HG02852 (cell line): ENCODE measurements at regions not wholly inside any gene's neighbourhood (a gene's known extent, or its start where the extent isn't known, plus 50 kb on each side); places are given as distances from the start of the nearest gene placed in this dataset.
A peak's percentile ranks its signal among the peaks of the same experiment; 100 is the strongest.
"Not testable (repeated sequence)": the region's sequence is repeated elsewhere in the genome, so short reads cannot be mapped to it uniquely, and the experiment has no call there.

ENCODE experiments used
- ATAC-seq: cut with Tn5 transposase; IDR thresholded peaks from one replicate; pipeline ENCODE4 v1.9.1; 2021; ENCODE audit warnings: mild to moderate bottlenecking, moderate library complexity; ENCODE audit not compliant: unreplicated experiment

DNA sequence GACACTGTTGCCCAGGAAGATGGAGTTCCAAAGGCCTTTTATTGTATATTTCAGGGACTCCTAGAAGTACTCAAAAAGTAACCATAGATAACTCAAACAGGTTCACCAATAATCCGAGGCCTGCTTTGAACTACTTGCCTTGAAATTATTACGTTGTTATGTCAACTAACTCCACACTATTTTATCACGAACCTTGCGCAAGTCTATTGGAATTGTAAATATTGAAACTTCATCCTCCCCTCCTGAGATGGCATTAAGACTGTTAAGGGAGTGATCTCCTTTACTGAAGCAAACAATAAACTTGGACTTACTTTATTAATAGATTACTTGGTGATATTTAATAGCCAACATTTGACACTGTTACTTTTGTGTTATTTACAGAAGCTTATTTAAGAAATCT is 199.6 kb upstream of the GADL1 start:
- no peak for ATAC-seq

DNA sequence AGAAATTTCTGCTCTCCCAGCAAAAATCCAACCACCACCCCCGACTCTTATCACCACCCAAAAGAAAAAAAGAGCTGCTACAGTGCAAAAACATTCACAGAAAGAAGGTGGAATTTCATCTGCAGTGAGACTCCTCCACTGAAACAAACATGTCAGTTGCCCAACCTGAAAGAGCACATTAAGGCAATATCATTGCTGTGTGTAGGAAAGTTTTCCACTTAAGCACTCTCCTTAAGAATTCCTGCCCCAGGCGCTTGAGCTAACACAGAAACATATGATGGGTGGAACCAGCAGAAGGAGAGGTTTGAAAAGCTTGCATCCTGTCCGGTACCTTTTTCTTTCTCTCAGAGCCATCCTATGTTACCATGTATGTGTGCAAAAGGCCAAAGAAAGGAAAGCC is 200.8 kb upstream of the GADL1 start:
- no peak for ATAC-seq

DNA sequence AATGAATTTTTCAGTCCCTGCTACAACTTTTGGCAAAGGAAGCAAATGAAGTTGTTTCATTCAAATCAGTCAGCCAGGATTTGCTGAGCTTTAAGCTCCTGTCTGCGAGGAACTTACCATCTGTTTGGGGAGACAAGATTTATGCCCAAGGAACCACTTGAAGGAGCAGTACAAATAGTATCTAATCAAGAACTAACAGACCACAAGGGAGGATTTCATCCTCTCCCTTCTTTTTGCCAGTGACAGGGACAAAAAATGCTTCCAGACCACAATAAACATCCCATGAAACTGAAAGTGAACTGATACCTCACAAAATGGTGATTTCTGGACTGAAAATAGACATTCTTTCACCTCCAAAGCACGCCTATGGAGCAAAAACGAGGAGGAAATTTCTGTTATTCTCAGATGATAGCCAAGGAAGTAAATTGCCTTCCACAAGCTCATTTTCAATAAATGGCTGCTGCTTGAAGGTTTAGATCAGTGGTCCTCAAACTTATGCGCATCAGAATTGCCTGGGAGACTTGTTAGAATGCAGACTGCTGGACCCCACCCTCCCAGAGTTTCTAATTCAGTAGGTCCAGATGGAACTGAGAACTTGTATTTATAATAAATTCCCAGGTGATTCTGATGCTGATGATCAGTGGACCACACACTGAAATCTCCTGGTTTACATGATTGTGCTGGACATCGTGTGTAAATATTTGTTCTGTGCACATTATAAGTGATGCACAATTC is 202.4 kb upstream of the GADL1 start:
- ATAC-seq: no peak

DNA sequence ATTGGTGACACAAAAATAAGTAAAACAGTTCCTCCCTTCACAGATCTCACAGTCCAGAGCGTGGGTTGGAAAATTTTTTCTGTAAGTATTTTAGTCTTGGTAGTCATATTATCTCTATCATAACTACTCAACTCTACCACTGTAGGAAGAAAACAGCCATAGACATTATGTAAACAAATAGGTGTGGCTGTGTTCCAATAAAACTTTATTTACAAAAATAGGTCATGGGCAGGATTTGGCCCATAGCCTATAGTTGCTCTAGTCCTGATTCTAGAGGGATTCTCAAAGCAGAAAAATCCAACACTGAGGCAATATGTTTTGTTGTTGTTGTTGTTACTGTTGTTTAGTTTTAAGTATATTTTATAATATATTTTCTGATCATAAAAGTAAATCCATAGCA is 206.1 kb upstream of the GADL1 start:
- ATAC-seq: no peak

DNA sequence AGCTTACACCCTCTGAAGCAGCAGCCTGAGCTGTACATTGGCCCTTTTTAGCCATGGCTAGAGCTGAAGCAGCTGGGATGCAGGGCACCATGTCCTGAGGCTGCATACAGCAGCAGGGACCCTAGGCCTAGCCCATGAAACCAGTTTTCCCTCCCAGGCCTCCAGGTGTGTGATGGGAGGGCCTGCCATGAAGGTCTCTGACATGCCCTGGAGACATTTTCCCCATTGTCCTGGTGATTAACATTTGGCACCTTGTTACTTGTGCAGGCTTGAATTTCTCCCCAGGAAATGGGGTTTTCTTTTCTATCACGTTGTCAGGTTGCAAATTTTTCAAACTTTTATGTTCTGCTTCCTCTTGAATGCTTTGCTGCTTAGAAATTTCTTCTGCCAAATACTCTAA is 206.8 kb upstream of the GADL1 start:
- ATAC-seq: not testable (repeated sequence)

DNA sequence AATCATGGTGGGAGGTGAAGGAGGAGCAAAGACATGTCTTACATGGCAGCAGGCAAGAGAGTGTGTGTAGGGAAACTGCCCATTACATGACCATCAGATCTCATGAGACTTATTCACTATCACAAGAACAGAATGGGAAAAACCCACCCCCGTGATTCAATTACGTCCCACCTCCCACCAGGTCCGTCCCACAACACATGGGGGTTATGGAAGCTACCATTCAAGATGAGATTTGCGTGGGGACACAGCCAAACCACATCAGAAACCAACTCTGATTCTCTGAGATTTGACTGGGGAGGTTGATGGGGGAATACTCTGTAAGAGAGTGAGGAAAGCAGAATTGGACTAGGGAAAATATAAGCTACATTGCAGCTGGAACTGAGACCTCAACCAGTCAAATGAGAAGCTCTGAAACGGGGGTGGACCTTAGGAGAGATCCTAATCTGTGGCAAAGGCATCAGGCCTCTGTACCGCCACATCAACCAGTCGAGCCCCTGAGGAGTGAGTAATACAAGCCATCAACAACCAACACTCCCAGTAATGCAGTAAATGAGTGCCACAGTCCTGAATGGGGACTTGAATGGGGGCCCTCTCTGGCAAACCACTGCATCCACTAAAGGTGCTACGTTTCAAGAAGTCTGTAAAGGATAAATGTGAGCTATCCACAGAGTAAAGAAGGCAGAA is 207.9 kb upstream of the GADL1 start:
- ATAC-seq: no peak

DNA sequence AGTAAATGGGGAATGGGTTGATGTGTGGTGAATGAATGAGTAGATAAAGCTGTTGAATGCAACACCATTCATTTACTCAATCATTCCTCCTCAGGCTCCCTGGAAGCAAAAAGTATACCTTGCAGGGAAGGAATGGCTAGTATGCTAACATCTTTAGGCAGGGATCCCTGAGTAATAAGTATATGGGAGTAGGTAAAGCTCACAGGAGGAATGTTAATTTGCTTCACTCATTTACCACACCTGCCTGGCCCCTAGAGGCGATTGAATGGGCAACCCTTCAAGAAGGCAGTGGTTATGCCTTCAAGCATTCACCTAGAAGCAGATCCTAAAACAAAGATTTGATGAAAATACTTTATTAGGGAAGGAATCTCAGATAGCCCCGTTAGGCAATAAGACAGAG is 208.7 kb upstream of the GADL1 start:
- no peak for ATAC-seq

DNA sequence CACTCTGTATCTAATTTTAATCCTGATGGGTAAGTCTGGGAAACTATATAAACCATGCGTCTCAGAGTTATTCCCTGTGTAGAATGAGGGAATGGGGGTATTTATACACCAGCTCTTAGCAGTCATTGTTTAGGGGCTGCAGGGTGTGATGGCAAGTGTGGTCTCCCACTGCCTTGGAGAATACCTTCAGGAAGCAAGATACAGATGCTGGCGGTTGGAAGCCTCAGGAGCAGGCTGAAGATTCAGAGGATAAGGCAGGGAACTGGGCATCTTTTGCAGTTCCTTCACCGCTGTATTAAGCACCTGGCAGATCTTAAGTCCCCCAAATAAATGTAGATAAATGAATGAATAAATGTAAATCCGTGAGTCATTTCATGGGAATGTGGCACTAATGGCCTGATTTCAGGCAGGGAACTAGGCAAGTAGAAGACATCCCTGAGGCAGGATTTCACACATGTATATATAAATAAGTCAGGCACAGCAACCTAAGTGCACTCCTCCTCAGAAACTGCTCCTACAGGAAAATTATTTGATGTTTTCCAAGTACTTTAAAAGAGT is 209.2 kb upstream of the GADL1 start:
- no peak for ATAC-seq

DNA sequence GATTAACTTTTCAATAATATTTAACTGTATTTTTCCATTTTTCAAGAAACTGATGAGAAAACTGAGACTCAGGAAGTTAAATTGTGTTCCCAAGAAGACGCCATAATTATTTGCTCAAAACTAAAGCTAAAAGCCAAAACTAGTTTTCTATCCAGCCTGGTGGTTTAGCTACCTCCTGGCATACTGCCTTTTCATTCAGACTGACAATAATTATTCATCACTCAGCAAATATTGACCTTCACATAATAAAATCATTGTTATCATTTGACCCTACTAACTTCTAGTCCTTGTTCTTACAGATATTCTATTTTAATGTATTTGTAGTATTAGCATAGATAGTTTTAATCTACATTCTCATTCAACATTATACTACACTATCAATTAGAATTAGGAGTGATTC is 210.6 kb upstream of the GADL1 start:
- no peak for ATAC-seq

DNA sequence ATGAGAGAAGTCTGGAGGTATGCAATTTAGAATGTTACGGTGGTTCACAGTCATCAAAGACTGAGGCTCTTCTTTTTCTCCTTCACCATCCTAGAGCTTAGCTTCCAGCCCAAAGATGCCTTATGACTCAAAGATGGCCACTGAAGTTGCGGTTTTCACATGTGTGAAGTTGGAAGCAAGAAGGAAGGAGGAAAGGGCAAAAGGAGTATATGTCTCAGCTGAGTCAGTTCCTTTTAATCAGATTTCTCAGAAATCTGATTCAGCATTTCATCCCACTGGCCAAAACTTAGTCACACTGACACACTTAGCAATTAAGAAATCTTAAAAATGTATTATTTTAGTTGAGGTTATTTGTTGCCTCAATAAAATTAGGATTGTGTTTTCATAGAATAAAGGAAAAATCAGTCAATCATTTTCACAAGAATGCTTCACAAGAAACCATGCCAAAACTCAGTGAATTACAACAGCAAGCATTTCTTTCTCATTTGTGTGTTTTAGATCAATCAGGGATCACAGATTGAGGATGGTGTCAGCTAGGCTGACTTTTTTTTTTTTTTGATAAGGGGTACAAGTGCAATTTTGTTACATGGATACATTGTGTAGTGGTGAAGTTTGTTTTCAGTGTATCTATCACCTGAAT is 211.1 kb upstream of the GADL1 start:
- no peak for ATAC-seq

DNA sequence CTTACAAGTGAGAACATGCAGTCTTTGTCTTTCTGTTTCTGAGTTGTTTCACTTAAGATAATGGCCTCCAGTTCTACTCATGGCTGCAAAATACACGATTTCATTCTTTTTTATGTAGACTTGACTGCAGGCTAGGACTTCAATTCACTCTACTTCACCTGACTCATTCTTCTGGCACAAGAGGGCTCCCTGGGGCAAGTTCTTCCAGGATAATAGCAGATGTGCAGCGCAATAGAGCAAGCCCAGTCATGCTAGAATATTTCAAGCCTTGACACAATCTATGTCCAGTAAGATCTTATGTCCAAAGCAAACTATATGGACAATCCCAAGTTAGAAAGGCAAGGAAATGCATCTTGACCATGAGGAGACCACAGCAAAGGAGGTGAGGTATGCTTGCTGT is 211.7 kb upstream of the GADL1 start:
- ATAC-seq: no peak

DNA sequence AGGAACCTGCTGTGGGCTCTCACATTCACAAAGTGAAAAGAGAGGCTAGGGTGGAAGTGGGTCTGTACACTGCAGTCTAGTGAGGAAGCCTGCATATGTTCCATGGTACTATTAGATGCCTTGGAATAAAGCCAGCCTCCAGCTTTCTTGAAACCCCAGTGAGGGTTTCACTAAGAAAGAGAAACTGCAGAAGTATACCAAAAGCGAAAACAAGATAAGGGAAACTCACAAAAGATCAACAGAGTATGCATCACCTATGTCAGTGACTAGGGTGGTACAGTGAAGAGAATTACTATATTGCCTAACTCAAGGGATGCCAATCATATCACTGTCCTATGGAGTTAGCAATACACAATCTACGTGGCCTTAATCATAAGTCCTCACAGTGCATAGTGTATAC is 212.5 kb upstream of the GADL1 start:
- ATAC-seq: peak; percentile 94

DNA sequence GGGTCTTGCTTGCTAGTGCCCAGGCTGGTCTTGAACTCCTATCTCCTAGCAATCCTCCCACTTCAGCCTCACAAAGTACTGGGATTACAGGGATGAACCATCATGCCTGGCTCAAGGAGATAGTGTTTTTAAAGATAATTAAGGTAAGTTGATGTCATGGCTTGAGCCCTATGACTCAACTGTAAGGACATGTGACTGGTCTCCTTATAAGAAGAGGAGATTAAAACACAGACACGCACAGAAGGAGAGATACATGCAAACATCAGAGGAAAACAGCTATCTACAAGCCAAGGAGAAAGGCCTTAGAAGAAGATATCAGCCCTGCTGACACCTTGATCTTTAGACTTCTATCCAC is 220.4 kb upstream of the GADL1 start:
- no peak for ATAC-seq

DNA sequence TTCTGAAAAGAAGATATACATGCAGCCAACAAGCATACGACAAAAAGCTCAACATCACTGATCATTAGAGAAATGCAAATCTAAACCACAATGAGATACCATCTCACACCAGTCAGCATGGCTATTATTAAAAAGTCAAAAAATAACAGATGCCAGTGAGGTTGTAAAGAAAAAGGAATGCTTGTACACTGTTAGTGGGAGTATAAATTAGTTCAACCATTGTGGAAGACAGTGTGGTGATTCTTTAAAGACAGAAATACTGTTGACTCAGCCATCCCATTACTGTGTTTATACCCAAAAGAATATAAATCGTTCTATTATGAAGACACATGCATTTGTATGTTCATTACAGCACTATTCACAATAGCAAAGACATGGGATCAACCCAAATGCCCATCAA is 221.1 kb upstream of the GADL1 start:
- not testable (repeated sequence) for ATAC-seq

DNA sequence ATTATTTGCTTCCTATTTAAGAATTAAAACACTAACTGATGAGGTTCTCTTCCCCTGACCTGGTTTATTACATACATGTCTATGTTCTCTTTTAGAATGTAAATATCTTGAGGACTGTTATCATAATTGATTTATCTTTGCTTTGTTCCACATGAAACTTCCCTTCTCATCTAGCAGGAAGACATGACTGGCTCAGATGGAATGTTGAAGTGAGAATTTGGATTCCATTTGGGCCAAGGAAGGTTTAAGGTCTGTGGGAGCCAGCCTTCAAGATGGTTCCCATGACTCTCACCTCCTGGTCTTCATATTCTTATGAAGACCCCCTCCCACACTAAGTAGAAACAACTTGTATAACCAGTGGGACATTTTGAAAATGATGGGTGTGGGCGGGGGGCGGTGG is 222.2 kb upstream of the GADL1 start:
- ATAC-seq: no peak

DNA sequence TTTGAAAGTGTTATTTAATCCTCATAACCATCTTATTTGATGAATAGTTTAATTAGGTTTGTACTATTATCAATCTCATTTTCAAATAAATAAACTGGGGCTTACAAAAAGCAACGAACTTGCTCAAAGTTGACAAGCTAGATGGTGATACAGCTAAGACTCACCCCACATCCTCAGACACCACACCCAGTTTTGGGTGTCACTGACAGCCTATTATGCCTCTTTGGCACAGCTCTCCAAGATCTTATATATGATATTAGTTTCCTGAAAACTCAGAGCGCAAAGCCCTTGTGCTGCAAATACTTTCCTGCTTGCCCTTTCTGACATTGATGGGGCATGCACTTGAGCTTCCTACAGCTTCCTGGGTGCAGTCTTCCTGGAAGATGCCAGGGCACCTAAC is 223.4 kb upstream of the GADL1 start:
- no peak for ATAC-seq

DNA sequence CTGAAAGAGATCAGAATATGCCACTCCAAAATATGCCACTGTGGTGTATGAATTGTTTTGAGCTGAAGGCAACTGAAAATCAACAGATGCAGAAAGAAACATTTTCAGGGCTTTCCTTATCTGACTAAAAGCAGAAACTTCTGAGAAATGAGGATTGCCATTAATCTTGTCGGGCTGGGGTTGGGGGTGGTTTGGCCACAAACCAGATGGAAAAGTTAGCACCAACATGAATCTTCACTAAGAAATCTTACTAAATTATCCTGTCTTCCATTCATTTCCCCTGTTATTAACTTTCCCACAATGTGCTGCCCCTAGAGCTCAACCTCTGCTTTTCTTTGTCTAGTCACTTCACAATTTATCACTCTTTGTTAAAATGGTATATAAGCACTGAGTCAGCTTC is 229.9 kb upstream of the GADL1 start:
- no peak for ATAC-seq

DNA sequence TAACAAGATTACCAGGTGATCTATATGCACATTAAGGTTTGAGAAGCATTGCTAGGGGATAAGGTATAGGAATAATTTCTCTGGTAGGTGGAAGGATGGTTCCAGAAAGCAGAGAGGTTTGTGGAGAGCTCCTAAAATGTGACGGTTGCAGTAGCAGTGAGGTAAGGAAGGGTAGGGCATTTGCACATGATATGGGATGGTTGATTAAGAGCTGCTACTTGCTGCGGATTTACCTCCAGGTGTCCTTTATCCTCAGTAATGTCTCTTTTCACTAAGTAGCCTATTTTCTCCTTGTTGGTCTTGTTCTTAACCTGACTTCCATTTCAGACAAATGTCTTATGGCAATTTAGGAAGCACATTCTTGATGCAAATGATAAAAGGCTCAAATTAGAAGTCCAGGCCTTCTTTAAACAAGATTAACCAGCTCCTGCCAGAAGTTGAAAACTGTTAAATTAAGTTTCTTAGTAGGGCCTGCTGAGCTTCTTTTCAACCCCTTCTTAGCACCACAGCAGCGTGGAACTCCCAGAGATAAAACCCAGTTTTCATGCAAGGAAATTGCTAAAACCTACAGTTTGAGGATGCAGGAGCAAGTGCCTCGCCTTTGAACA is 231.1 kb upstream of the GADL1 start:
- ATAC-seq: no peak

DNA sequence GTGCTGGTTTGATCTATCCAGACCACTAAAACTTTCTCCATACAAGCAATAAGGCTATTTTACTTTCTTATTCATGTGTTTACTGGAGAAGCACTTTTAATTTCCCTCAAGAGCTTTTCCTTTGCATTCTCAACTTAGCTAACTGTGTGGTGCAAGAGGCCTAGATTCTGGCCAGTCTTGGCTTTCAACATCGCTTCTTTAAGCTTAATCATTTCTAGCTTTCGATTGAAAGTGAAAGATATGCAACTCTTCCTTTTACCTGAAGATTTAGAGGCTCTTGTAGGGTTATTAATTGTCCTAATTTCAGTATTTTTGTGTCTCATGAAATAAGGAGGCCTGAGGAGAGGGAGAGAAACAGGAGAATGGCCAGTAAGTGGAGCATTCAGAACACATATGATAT is 234.8 kb upstream of the GADL1 start:
- ATAC-seq: peak; percentile 61

DNA sequence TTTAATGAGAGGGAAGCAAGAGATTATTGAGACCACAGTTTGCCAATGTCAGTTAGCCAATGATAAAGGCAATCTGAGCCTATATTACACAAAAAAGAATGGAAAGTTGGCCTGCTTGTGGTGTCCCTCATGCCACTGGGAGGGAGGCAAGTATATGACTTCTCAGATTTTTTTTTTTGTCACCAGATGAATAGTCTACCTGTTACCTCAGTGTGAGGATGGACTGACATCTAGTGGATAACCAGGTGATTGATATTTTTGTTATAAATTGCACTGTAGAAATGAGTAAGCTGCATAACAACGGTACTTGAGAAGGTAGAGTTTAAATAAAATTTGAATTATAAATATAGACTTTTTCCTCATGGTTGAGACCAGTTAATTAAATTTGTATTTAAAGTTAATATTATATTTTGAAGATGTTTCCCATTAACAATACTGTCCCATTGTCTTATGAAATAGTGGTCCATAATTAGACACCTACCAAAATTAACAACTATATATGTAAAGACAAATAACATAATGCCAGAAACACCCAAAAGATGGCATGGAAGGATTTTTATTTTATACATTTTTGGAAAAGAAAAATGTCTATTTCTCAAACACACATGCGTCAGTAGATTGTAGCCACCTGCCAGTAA is 237.8 kb upstream of the GADL1 start:
- ATAC-seq: peak; percentile 57

DNA sequence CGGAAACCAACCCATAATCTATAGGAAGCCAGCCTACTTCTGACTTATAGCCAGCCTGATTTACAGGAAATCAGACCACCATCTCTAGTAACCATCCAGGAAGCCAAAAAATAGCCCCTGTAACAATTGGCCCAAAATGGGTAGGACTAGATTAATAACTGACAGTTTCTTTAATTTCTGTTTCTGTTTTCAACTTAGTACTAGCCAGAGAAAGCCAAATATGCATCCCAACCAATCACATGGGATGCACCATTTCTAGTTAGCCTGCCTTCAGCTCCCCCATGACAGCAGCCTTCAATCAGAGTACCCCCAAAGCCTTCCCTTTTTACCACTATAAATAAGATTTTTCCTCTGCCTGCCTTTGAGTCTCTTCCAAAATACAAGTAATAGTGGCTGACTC is 239.1 kb upstream of the GADL1 start:
- no peak for ATAC-seq
